NCI-H82 treated with DMSO at 0.1 percent for 48 hours (cell line): ENCODE measurements at regions not wholly inside any gene's neighbourhood (a gene's known extent, or its start where the extent isn't known, plus 50 kb on each side); places are given as distances from the start of the nearest gene placed in this dataset.
A peak's percentile ranks its signal among the peaks of the same experiment; 100 is the strongest.
"Not testable (repeated sequence)": the region's sequence is repeated elsewhere in the genome, so short reads cannot be mapped to it uniquely, and the experiment has no call there.

Experiments
- DNase-seq: peaks from one replicate; lab custom pipeline; 2025; ENCODE audit not compliant: unreplicated experiment; lab: John Stamatoyannopoulos, UW

DNA sequence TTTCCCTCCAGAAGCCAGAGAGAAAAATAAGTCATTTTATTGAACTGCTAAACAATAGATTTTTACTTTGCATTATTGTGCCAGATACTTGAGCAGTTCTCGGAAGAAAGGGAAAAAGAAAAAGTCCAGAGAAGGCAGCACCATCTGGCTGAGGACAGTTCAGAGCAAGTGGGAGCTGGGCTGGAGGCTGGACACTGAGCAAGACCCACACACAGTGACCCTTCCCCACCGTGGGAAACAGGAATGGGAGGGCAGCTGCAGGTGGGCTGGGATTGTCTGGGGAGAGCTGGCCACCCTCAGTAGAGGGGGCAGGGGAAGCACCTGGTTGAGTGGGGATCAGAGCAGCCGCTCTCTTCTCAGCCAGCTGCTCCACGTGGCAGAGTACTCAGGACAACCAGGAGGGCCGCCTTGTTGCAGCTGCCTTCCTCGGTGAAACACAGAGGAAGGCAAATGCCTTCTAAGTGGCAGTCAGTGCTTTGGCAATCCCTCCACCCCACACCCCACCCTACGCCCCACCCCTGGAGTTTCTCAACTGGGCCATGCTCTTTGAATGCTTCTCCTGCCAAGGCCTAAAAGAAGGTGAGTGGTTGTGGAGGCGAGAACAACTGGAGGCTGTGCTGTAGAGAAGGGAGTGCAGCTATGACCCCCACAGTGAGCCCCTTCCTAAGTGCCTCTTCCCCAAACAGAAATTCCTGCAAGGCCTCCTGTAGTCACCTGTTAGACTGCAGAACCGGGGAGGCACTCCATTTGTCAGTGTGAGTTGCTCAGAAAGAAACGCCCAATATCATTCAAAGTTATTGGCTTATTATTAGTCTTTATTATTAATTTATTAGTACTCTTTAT lies 179.3 kb downstream of the ZIC5 start:
- DNase-seq: no peak

- no peak for DNase-seq
These were observed 188.9 kb downstream of the ZIC5 start for GRCh38 chr13:99782669-99783068.

- peak; percentile 96 for DNase-seq
These were observed 193.1 kb downstream of the ZIC5 start for GRCh38 chr13:99778500-99778899.

DNA sequence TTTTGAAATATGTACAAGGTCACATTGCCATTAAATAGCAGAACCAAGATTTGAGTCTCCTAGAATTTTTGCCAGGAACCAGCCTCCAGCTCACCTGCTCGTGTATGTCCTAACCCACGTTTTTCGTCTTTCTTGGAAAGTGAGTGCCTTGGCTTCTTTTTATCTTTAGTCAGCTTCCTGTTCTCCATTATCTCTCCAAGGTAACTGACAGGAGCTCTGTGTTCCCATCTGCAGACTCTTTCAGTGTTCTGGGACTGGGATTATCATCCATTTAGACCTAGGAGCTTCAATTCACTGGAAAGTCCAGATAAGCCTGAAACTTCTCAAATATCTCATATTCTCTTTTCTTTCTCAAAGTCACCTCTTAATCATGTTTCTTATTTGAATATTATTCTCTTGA lies 193.7 kb downstream of the ZIC5 start:
- DNase-seq: peak; percentile 54

- no peak for DNase-seq
These were observed 196.9 kb downstream of the ZIC5 start for GRCh38 chr13:99774644-99775043.

- no peak for DNase-seq
These were observed 202.6 kb downstream of the ZIC5 start for GRCh38 chr13:99768986-99769385.

DNA sequence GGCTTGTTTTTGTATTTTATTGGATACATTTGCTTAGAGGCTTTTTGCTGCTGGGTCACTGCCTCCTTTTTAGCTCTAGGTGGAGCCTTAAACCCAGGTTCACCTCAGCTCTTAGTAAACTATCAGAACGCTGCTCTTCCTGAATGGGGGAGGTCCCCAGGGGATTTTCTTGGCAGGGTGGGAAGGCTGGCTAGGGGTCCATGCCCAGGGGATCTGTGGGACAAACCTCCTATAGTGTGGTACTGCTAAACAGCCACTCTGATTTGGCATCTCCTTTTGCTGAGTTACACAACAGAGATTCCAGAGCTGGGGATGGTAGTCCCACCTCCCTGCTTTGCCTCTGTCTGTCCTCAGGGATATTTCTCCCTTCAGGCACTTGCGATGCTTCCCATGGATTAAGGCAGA lies 204.9 kb downstream of the ZIC5 start:
- DNase-seq: no peak

- DNase-seq: no peak
These were observed 205.7 kb downstream of the ZIC5 start for GRCh38 chr13:99765869-99766268.

- no peak for DNase-seq
These were observed 211.1 kb downstream of the ZIC5 start for GRCh38 chr13:99760456-99760855.

DNA sequence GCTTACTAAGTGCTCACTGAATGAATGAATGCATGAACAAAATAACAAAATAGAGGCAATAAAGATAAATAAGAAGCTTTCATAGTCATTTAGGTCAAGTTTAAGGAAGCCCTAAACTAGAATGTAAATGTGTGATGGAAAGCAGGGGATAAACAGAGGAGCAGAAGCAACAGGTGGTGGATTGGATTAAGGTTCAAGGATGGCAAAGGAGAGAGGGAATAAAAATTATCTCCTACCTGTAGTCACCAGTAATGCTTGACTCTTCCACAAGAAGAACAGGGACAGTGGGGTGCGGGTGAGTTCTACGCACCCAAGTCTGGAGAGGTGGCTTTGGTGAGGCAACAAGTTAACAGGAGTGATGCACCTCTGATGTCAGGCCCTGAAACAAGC lies 212.4 kb downstream of the ZIC5 start:
- DNase-seq: no peak

- no peak for DNase-seq
These were observed 213.0 kb downstream of the ZIC5 start for GRCh38 chr13:99758460-99759162.

DNA sequence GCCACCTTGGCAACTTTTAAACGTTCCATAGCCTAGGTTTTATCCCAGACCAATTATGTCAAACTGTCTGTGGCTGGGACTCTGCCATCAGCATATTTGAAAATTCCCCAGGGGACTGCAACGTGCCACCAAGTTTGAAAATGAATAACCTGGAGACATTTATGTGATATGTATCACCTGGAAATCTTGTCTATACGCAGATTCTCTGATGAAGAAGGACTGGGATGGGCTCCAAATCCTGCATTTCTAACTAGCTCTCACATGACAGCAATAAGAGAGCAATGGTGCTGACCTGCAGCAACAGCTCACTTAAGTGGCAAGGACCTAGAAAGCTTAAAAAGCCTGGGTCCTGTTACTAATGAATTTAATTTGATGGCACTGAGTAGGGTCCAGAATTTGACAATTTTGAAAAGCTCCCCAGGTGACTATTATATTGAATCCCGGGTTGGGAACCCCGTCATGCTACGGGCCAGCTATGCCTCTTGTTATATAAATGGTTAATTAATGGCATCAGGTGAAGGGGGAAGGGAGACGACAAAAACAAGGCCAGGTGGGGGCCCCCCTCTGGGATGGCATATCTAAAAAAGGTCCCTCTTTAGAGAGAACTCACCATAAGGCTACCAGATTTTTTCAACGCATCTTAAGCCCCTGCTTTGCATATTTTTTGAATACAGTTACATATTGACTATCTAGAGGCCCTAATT lies 213.7 kb downstream of the ZIC5 start:
- no peak for DNase-seq

GRCh38 chr13:99756281-99756680 lies 215.3 kb downstream of the ZIC5 start:
- no peak for DNase-seq

DNA sequence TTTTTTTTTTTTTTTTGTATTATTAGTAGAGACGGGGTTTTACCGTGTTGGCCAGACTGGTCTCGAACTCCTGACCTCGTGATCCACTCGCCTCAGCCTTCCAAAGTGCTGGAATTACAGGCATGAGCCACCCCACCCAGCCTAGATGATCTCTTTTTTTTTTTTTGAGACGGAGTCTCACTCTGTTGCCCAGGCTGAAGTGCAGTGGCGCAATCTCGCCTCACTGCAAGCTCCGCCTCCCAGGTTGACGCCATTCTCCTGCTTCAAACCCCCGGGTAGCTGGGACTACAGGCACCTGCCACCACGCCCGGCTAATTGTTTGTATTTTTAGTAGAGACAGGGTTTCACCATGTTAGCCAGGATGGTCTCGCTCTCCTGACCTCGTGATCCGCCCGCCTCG lies 216.8 kb downstream of the ZIC5 start:
- DNase-seq: not testable (repeated sequence)

DNA sequence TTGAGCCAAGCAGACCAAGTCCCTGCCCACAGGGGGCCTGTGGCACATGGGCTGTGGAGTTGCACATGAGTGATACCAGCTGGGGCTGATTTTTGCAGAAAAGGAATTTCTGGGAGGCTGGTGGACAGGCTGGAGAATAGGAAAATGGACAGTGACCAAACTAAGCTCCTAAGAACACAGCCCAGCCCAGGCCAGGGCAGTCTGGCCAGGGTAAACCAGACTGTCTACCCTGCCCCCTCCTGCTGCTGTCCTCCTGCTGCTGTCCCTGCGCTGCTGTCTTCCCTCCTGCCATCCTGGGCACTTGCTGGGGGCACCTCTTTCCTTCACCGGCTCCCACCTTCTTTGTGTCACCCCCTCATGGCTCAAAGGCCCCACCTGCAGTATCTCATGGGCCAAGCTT lies 219.2 kb downstream of the ZIC5 start:
- DNase-seq: no peak

DNA sequence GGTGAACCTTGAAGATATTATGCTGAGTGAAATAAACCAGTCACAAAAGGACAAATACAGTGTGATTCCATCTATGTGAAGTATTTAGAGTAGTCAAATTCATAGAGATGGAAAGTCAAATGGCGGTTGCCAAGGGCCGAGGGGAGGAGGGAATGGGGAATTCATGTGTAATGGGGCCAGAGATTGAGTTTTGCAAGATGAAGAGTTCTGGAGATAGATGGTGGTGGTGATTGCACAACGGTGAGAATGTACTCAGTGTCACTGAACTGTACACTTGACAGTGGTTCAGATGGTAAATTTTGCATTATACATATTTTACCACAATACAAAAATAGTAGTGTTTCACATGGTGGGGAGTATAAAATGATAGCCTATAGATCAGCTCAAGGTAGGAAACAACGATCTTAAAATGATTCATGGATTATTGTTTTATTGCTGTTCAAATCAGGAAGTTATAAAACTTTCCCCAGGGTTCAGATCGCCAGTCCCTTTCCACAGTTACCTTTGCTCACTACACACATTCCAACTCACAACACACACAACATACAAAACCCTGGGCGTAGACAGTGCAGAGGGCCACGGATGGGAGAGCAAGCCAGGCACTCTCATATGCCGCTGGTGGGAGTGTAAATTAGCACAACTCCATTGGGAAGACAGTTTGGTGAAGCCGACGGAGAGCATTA lies 219.9 kb downstream of the ZIC5 start:
- DNase-seq: no peak

GRCh38 chr13:99750951-99751350 lies 220.6 kb downstream of the ZIC5 start:
- no peak for DNase-seq

- no peak for DNase-seq
These were observed 222.1 kb downstream of the ZIC5 start for GRCh38 chr13:99749271-99750019.

DNA sequence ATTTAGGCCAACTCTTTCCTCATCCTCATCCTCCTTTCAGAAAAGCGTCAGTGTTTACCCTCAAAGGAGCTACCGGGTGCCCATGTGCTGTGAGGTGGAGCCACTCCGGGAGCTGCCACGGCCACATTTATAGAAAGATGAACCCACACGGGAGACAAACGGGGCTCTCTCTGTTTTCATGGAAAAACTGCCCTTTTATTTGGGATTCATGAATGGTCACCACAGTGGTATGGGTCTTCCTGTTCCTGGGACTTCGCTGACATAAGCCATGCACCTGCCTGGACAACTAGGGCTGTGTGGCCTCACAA lies 224.2 kb downstream of the ZIC5 start:
- no peak for DNase-seq

- no peak for DNase-seq
These were observed 224.7 kb downstream of the ZIC5 start for GRCh38 chr13:99746637-99747402.
